IMR-90 (cell line): ENCODE measurements at regions not wholly inside any gene's neighbourhood (a gene's known extent, or its start where the extent isn't known, plus 50 kb on each side); places are given as distances from the start of the nearest gene placed in this dataset.

Source experiments
- ATAC-seq: fragments of 200-7000 bp; cut with Tn5 transposase; 2 replicates; pipeline ENCODE4 v1.9.1; 2020; ENCODE audit warnings: low read depth, mild to moderate bottlenecking, moderate library complexity
- BruUV-seq: library from RNA; stranded (reverse); fragments of 400-500 nt; replicated peaks from 2 replicates; lab custom pipeline; 2021; lab: Mats Ljungman, UMichigan
- CTCF ChIA-PET: fragments of 300-600 bp; formaldehyde crosslinking; extraction: SDS; loops from one replicate; lab custom pipeline; 2021; ENCODE audit warnings: antibody characterized with exemption; lab: Yijun Ruan, JAX
- POLR2A ChIA-PET: fragments of 300-600 bp; sonication (Branson Sonifier 250); formaldehyde crosslinking; loops from one replicate; lab custom pipeline; 2022; ENCODE audit warnings: antibody characterized with exemption; ENCODE audit not compliant: unreplicated experiment; lab: Charles Lee
- DNase-seq: peaks from one replicate; pipeline ENCODE4 v3.0.0; 2013
- H2AFZ ChIP-seq: replicated peaks from 2 replicates; pipeline ENCODE3; 2013; ENCODE audit warnings: low read length, mild to moderate bottlenecking; ENCODE audit not compliant: poor library complexity
- H2AK5ac ChIP-seq: 2 replicates; pipeline ENCODE4 v1.6.1; 2013; ENCODE audit warnings: low read depth, low read length, inconsistent platforms
- H2AK9ac ChIP-seq: replicated peaks from 2 replicates; pipeline ENCODE3; 2013; ENCODE audit warnings: mild to moderate bottlenecking, low read depth, low read length, moderate library complexity; ENCODE audit not compliant: poor library complexity
- H2BK120ac ChIP-seq: 2 replicates; pipeline ENCODE4 v1.6.1; 2013; ENCODE audit warnings: low read depth, low read length, inconsistent platforms
- H2BK15ac ChIP-seq: 3 replicates; pipeline ENCODE4 v1.6.1; 2013; ENCODE audit warnings: low read depth, low read length, inconsistent platforms
- H2BK20ac ChIP-seq: 2 replicates; pipeline ENCODE4 v1.6.1; 2013; ENCODE audit warnings: low read depth, mild to moderate bottlenecking, inconsistent platforms, low read length, moderate library complexity
- H2BK5ac ChIP-seq: 2 replicates; pipeline ENCODE4 v1.6.1; 2013; ENCODE audit warnings: mild to moderate bottlenecking, low read depth, low read length, inconsistent platforms; ENCODE audit not compliant: poor library complexity, severe bottlenecking
- H3K14ac ChIP-seq: replicated peaks from 2 replicates; pipeline ENCODE4 v1.6.1; 2013; ENCODE audit warnings: low read depth, low read length, inconsistent platforms
- H3K18ac ChIP-seq: 2 replicates; pipeline ENCODE4 v1.6.1; 2013; ENCODE audit warnings: low read depth, low read length, control low read depth
- H3K23ac ChIP-seq: 2 replicates; pipeline ENCODE4 v1.6.1; 2013; ENCODE audit warnings: low read depth, low read length, inconsistent platforms
- H3K27ac ChIP-seq: 2 replicates; pipeline ENCODE4 v1.5.1; 2013; ENCODE audit warnings: mild to moderate bottlenecking, control low read depth, low read length; ENCODE audit not compliant: insufficient read depth
- H3K27me3 ChIP-seq: 2 replicates; pipeline ENCODE4 v1.6.1; 2013; ENCODE audit warnings: low read length; ENCODE audit not compliant: control insufficient read depth, insufficient read depth
- H3K36me3 ChIP-seq: 2 replicates; pipeline ENCODE4 v1.6.1; 2013; ENCODE audit warnings: low read length, mixed read lengths; ENCODE audit not compliant: control insufficient read depth, insufficient read depth
- H3K4ac ChIP-seq: 2 replicates; pipeline ENCODE4 v1.6.1; 2013; ENCODE audit warnings: low read depth, low read length, inconsistent platforms
- H3K4me1 ChIP-seq: 2 replicates; pipeline ENCODE4 v1.6.1; 2013; ENCODE audit warnings: low read length, mixed read lengths; ENCODE audit not compliant: control insufficient read depth, insufficient read depth
- H3K4me2 ChIP-seq: 2 replicates; pipeline ENCODE4 v1.6.1; 2013; ENCODE audit warnings: low read depth, mild to moderate bottlenecking, control low read depth, low read length, moderate library complexity
- H3K4me3 ChIP-seq: 2 replicates; pipeline ENCODE4 v1.5.1; 2013; ENCODE audit warnings: low read depth, mild to moderate bottlenecking, control low read depth, low read length, moderate library complexity; ENCODE audit not compliant: insufficient read depth
- H3K56ac ChIP-seq: 2 replicates; pipeline ENCODE4 v1.6.1; 2013; ENCODE audit warnings: low read length, inconsistent platforms; ENCODE audit not compliant: insufficient read depth; ENCODE audit errors: extremely low read depth
- H3K79me1 ChIP-seq, 2 experiments: 2 replicates each; pipeline ENCODE4 v1.6.1; 2013; ENCODE audit warnings: low read length in 2 of 2, inconsistent platforms in 1 of 2, low read depth in 1 of 2
- H3K9ac ChIP-seq: 2 replicates; pipeline ENCODE4 v1.6.1; 2013; ENCODE audit warnings: low read depth, low read length, control low read depth
- H3K9me1 ChIP-seq: 2 replicates; pipeline ENCODE4 v1.6.1; 2013; ENCODE audit warnings: low read length, inconsistent platforms; ENCODE audit not compliant: insufficient read depth
- H3K9me3 ChIP-seq: 2 replicates; pipeline ENCODE4 v1.6.1; 2013; ENCODE audit warnings: low read length; ENCODE audit not compliant: control insufficient read depth, insufficient read depth
- H4K20me1 ChIP-seq: 2 replicates; pipeline ENCODE4 v1.6.1; 2013; ENCODE audit warnings: low read length, inconsistent platforms; ENCODE audit not compliant: insufficient read depth
- H4K5ac ChIP-seq: 2 replicates; pipeline ENCODE4 v1.6.1; 2013; ENCODE audit warnings: mild to moderate bottlenecking, low read depth, low read length, control low read depth
- H4K8ac ChIP-seq, 2 experiments: 2 replicates each; pipeline ENCODE4 v1.6.1; 2013; ENCODE audit warnings: low read depth in 2 of 2, low read length in 2 of 2, control low read depth in 1 of 2, inconsistent platforms in 1 of 2
- H4K91ac ChIP-seq: 2 replicates; pipeline ENCODE4 v1.6.1; 2013; ENCODE audit warnings: low read depth, low read length, inconsistent platforms; ENCODE audit not compliant: insufficient read depth
- CHD1 ChIP-seq: IDR thresholded peaks from 2 replicates; pipeline ENCODE4 v1.6.1; 2012; ENCODE audit warnings: low read depth, low read length, improper control_type of control experiment
- FOS ChIP-seq: fragments of 150-350 bp; IDR thresholded peaks from 2 replicates; pipeline ENCODE4 v1.6.1; 2016; ENCODE audit warnings: low read depth, low read length
- MAFK ChIP-seq: IDR thresholded peaks from 2 replicates; pipeline ENCODE4 v1.6.1; 2012; ENCODE audit warnings: low read depth, low read length, improper control_type of control experiment
- NFE2L2 ChIP-seq: fragments of 150-350 bp; IDR thresholded peaks from 2 replicates; pipeline ENCODE4 v1.6.1; 2016; ENCODE audit warnings: low read depth, mild to moderate bottlenecking, low read length
- USF2 ChIP-seq: fragments of 150-350 bp; IDR thresholded peaks from 2 replicates; pipeline ENCODE4 v1.6.1; 2017; ENCODE audit warnings: mild to moderate bottlenecking, antibody characterized with exemption, low read length, low read depth
- WGBS, 2 experiments: methylation state at CpG; one replicate each; pipeline versions ENCODE4 v1.1.5 to v1.1.7; 2013; ENCODE audit warnings: missing lambda C conversion rate in 2 of 2; ENCODE audit not compliant: insufficient read length in 1 of 2; ENCODE audit errors: extremely low coverage in 2 of 2; 5-methylcytosine and 5-hydroxymethylcytosine counted together
- dilution Hi-C: fragments of 300-500 bp; cut with HindIII; formaldehyde crosslinking; loops from one replicate; pipeline ENCODE4 v1.14.3; 2018; ENCODE audit warnings: low sequenced_read_pairs; ENCODE audit not compliant: unreplicated experiment
- in situ Hi-C: fragments of 300-500 bp; cut with MboI; formaldehyde crosslinking; loops from 3 replicates; pipeline ENCODE4 v1.14.3; 2019; ENCODE audit warnings: low sequenced_read_pairs, inconsistent platforms, mixed read lengths
- intact Hi-C: fragments of 100-400 bp; cut with micrococcal nuclease; formaldehyde crosslinking; loops from 2 replicates; pipeline ENCODE4 v1.10.0; 2022

- ChIA-PET CTCF (no interaction called here), POLR2A (no interaction called here)
- Histone ChIP-seq H2BK5ac (no peak overlapping the region), H4K8ac (no peak overlapping the region), H3K27me3 (peaks cover 11% of the 10 kb centered on the region), H3K23ac (no peak overlapping the region), H2BK120ac (no peak overlapping the region), H4K5ac (no peak overlapping the region), H2BK20ac (no peak overlapping the region), H3K9me1 (no peaks in the 10 kb centered on the region), H2AK5ac (no peak overlapping the region), H2AK9ac (no peak overlapping the region), H3K36me3 (no peaks in the 10 kb centered on the region), H3K9me3 (no peaks in the 10 kb centered on the region), H3K18ac (no peak overlapping the region), H3K4me2 (no peak overlapping the region), H3K4ac (no peak overlapping the region), H4K20me1 (no peaks in the 10 kb centered on the region), H3K9ac (no peak overlapping the region), H3K14ac (no peak overlapping the region), H2AFZ (no peak overlapping the region), H3K56ac (no peak overlapping the region), H3K79me1 (no peaks in the 10 kb centered on the region), H2BK15ac (no peak overlapping the region), H3K27ac (no peak overlapping the region), H3K4me3 (no peak overlapping the region), H4K91ac (no peak overlapping the region), H3K4me1 (no peaks in the 10 kb centered on the region)
- TF ChIP-seq FOS: no peak
- TF ChIP-seq CHD1: no peak
- no peak for TF ChIP-seq USF2
- no peak for TF ChIP-seq MAFK
- TF ChIP-seq NFE2L2: no peak
- in situ Hi-C loops (no loop called here), dilution Hi-C loops (no loop called here), intact Hi-C loops (no loop called here)
- ATAC-seq (no peak), DNase-seq (no peak)
- no TSS peak for BruUV-seq
- no CpG with 5 or more reads among the region's 6 CpGs for WGBS, 2 experiments
These were observed 130.1 kb upstream of the COPS8 start for GRCh38 chr2:236955521-236956030.
